HG03066 (cell line): ENCODE measurements at regions not wholly inside any gene's neighbourhood (a gene's known extent, or its start where the extent isn't known, plus 50 kb on each side); places are given as distances from the start of the nearest gene placed in this dataset.

ENCODE experiments used
- ATAC-seq: cut with Tn5 transposase; IDR thresholded peaks from one replicate; pipeline ENCODE4 v1.9.1; 2021; ENCODE audit warnings: low read depth; ENCODE audit not compliant: unreplicated experiment

DNA sequence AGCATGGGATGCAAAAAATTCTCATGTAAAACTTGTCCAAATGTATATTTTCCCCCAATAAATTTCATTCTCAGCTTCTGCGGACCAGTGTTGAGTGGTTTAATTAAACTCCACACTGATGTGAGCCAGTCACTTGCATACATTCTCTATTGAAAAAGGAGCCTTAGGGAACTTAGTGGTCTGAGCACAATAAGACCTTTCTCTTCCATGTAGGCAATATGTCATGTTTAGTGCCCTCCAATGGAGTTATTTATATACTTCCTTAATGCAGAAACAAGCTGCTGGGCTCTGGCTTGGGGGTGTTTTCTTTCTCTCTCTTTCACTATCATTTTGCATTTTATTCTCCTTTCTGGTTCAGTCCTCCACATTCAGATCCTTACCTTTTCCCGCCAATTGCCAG lies 196.9 kb downstream of the ANAPC10 start:
- no peak for ATAC-seq

DNA sequence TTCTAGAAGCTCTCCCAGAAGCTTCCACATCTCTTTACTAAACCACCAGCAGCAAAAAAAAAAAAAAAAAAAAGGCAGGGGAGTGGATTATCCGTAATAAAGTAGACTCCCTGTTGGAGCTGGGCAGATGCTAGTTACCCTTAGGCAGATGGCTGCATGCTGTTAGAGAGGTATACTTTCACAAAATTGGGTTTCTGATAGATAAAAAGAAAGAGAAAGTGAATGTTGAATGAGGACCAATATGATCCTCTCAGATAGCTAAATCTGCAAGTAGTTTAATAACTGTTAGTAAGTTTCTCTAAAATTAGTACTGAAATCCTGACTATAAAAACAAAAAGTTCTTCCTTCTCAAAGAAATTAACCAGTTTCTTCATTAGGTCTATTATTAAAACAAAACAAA lies 195.4 kb downstream of the ANAPC10 start:
- ATAC-seq: peak; percentile 47

DNA sequence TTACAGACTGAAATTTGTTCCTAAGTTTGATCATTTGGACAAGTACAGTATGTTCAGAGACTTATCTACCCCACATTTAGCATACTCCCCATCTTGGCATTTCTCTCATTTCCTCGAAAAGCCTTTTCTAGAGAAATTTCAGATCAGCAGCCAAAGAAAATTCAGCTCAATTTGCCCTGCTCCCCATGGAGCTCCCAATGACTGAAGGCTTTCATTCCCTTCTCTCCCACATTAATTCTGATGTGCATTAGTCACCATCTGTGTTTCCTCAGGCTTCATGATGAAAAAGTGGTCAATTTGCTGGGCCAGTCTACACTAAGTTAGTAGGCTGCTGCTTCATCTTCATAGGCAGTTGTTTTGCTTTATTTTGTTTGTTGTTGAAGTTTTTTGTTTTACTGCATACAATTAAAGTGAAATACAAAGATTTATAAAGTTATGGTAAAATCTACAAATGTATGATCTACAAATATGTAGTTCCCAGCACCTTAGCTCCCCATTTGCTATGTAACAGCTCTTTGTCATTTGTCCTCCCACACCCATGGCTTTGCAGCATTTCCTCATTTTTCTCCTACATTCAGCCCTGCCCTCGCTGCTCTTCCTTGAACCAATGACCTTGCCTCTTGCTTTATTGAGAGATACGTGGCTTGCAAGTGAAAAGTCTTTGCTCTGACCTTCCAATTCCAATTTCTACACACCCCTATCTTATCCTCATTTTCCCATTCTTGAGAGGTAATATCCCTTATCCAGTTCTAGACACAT lies 193.9 kb downstream of the ANAPC10 start:
- ATAC-seq: no peak

DNA sequence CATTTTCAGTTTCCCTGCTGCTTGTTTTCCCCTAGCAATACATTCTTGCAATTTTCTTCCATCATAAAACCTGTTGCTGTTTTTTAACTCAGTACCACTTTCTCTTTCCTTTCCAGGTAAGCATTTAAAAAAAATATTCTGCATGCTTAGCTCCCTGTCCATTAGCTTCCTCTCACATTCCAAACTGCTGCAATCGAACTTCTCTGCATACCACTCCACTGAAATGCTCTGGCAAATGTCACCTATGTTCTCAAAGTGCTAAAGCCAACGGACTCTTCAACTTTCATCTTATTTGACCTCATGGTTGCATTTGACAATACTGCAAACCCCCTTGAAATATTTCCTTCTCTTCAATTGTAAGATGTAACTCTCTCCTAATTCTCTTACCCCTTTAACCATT lies 192.7 kb downstream of the ANAPC10 start:
- no peak for ATAC-seq

DNA sequence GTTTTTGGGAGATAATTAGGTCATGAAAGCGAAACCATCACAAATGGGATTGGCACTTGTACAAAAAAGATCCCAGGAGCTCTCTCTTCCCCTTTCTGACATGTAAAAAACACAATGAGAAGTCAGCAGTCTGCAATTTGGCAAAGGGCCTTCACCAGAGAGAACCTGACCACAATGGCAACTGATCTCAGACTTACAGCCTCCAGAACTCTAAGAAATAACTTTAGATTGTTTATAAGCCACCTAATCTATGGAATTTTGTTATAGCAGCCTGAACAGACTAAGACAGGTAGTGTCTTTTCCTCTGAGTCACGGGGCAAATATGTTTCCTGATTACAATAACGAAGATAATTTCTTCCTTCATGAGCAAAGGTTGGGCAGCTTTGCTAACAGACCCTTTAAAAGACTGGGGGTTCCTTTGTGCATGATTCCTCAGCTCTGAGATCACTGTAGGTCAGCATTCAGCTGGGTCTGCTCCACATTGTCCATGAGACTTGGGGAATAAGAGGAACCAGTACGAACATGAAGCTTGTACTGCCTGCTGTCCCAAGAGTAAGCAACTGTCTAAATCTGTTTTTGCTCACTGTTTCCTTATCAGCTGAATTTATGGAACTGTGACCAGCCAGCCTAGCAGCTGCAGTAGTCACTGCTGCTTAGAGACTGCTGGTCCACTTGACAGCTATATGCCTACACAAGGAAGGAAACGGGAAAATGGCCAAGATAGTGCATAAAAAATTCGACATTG lies 191.6 kb downstream of the ANAPC10 start:
- no peak for ATAC-seq

DNA sequence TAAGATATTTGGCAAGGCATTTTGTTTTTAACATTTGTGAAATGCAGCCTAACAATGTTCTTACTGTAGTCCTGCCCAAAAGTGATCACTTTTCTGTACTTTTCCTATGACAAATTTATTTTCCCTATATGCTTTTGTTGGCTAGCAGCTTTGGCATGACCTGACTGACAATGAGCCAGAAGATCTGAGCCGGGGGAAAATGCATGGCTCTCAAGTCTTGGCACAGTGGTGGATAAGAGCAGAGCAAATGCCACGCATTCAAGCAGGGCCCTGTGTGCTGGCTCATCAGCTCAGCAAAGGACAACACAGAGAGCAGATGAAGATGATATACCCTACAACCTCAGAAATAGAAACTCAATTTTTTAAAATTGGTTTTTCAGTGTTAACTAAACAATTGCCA lies 187.3 kb downstream of the ANAPC10 start:
- no peak for ATAC-seq
